ENCODE measurements at regions not wholly inside any gene's neighbourhood (a gene's known extent, or its start where the extent isn't known, plus 50 kb on each side); places are given as distances from the start of the nearest gene placed in this dataset.

GRCh38 chr13:109447667-109448066, 338.7 kb downstream of the IRS2 start:
- TF ChIP-seq GATA2 (IDR thresholded peaks at IDR 0.05; ENCODE audit: low read depth, low read length) = no peak
- TF ChIP-seq GATA3 (IDR thresholded peaks at IDR 0.05; ENCODE audit: low read depth, low read length) = no peak
